DMS 273 treated with DMSO at 0.1 percent for 48 hours (cell line): ENCODE measurements at regions not wholly inside any gene's neighbourhood (a gene's known extent, or its start where the extent isn't known, plus 50 kb on each side); places are given as distances from the start of the nearest gene placed in this dataset.
"Not testable (repeated sequence)": the region's sequence is repeated elsewhere in the genome, so short reads cannot be mapped to it uniquely, and the experiment has no call there.

Experiments used
- DNase-seq: peaks from one replicate; lab custom pipeline; 2025; lab: John Stamatoyannopoulos, UW

- DNase-seq = no peak
Observed at GRCh38 chr20:53891306-53891894, 179.0 kb downstream of the BCAS1 start.

- DNase-seq = no peak
Observed at GRCh38 chr20:53890443-53891305, 179.7 kb downstream of the BCAS1 start.

- DNase-seq = no peak
Observed at GRCh38 chr20:53889411-53890148, 180.8 kb downstream of the BCAS1 start.

DNA sequence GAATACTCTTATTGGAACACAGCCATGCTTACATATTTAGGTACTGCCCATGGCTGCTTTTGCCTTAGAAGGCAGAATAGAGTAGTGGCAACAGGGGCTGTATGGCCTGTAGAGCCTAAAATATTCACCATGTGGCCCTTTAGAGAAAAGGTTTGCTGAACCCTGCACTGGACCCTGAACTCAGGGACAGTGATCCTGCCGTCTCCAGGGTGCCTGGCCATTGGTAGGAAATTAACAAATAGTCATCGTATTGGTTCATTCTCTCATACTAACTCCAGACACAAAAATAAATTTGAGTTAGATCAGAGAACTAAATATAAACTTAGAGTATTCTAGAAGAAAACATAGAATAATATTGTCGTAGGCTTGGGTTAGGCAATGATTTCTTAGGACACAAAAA is 181.4 kb downstream of the BCAS1 start:
- DNase-seq = no peak

GRCh38 chr20:53888510-53888909 is 181.9 kb downstream of the BCAS1 start:
- DNase-seq = no peak

DNA sequence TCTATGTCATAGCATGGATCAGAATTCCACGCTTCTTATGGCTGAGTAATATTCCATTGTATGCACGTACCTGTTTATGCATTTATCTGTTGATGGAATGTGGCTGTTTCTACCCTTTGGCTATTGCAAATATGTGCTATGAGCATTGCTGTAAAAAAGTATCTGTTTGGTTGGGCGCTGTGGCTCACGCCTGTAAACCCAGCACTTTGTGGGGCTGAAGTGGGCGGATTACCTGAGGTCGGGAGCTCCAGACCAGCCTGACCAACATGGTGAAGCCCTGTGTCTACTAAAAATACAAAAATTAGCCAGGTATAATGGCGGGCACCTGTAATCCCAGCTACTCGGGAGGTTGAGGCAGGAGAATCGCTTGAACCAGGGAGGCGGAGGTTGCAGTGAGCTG is 182.4 kb downstream of the BCAS1 start:
- DNase-seq = no peak

- DNase-seq = no peak
Observed at GRCh38 chr20:53884859-53885541, 185.4 kb downstream of the BCAS1 start.

DNA sequence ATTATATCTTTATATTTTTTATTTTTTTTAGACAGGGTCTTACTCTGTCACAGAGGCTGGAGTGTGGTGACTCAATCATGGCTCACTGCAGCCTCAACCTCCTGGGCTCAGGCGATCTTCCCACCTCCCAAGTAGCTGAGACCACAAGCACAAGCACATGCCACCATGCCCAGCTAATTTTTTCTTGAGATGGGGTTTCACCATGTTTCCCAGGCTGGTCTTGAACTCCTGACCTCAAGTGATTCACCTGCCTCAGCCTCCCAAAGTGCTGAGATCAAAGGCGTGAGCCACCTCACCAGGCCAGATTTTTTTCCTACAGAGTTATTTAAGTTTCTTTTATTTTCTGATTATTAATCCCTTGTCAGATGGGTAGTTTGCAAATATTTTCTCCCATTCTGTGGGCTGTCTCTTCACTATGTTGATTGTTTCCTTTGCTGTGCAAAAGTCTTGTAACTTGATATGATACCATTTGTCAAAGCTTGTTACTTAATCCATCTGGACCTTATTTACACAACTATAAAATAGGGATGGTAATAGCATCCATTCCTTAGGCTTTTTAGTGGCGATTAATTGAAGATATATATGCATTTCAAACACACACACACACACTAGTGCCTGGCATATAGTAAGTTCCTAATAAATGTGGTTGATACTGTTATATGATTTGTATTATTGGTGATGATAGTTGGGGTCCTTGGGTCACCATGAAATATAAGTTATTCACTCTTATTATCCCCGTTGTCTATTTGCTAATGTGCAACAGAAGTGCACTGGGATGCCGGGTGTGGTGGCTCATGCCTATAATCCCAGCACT is 187.1 kb downstream of the BCAS1 start:
- no peak for DNase-seq

GRCh38 chr20:53882438-53882986 is 187.9 kb downstream of the BCAS1 start:
- DNase-seq = not testable (repeated sequence)

- DNase-seq = no peak
Observed at GRCh38 chr20:53881362-53881761, 189.0 kb downstream of the BCAS1 start.

GRCh38 chr20:53880108-53880641 is 190.2 kb downstream of the BCAS1 start:
- DNase-seq = no peak

- no peak for DNase-seq
Observed at GRCh38 chr20:53879048-53879684, 191.2 kb downstream of the BCAS1 start.

- DNase-seq = no peak
Observed at GRCh38 chr20:53878262-53879047, 191.9 kb downstream of the BCAS1 start.

DNA sequence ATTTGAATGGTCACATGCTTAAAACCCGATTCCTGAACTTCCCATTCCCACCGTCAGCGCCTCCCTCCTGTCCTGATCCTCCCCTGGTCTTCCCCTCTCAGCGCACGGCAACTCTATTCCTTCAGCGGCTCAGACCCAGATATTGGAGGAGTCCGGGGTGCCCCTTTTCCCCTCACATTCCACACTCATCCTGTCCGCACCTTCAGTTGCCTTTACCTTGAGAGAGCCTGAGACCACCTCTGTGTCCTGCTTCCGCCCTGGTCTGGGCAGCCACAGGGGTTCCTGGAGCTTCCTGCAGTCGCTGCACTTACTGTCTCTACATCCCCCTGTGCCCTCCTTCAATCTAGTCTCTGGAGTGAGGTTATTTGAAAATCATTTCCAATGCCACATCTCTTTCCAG is 193.4 kb downstream of the BCAS1 start:
- DNase-seq = no peak

DNA sequence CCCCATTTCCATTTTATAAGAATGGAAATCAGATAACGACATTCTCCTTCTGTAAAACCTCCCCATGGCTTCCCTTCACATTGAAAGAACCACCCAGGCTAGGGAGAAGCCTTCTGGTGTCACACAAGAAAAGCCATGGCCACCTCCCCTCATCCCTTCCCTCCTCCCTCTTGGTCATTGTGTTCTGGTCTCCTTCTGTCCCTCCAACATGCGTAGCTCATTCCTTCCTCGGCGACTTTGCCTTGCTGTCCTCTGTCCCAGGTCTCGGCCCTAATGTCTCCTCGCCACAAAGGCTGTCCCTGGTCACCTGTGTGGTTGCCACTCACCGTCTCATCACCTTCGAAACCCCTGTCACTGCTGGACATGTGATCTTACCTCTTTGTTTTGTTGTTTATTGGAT is 193.9 kb downstream of the BCAS1 start:
- DNase-seq = no peak

DNA sequence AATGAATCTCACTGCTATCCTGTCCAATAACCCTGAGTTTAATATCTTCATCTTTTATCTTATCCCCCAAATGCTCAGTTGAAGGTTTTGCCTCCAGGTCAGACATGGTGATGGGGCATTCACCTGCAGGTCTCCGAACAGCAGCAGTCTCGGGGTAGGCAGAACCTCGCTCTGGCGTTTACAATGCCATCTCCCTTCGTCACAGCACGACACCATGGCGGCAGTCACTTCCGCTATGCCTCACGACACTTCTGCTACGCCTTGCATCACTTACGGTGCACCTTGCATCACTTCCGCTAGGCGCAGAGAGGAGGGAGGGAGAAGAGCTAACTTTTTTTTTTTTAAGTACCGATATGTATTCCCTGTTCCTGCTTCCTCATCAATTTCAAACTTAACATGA is 194.9 kb downstream of the BCAS1 start:
- no peak for DNase-seq

DNA sequence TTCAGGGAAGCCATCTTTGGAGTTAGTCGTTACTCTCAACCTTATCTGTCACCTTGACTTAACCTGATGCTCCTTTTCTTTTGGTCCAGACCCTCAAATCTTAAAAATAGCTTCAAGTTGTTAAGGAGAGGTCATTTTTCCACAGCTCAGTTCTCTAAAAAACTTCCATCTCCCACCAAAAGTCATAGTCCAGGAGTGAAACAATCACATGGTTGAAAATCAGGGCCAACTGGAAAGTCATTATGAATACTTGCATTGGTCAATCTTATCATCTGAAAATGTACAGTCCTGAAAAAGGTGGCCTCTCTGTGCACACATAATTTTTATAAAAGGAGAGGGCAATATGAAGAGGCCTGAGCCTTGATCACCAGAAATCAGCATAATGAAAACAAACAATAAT is 195.7 kb downstream of the BCAS1 start:
- DNase-seq = no peak

DNA sequence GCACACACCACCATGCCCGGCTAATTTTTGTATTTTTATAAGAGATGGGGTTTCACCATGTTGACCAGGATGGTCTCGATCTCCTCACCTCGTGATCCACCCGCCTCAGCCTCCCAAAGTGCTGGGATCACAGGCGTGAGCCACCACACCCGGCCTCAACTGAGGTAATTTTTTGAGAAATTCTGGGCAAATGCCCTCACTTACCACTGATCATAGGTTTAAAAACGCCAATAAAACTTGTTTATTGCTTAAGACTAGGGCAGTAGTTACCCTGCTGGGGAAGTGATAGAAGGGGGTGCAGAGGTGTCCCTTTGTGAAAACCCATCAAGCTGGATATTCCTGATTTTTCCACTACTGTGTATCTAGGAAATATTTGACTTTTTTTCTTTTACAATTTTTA is 196.3 kb downstream of the BCAS1 start:
- DNase-seq = no peak

DNA sequence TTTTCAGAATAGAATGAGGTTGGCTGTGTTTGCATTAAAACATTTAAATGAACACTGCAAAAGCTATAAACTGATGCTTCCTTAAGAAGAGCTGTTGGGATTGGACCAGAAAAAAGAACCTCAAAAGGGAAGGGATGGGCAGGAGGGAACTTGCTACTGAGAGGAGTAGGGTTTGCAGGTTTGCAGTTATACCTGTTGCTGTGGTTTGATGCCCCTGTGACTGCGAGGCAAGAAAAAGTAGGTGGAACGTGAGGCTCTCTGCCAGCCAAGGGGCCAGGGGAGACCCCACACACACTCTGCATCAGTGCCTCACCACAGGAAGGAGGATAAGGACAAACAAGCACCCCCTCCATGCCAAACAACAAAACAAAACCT is 197.2 kb downstream of the BCAS1 start:
- DNase-seq = no peak
